Heart left ventricle (tissue), 16 donors: ENCODE measurements at regions not wholly inside any gene's neighbourhood (a gene's known extent, or its start where the extent isn't known, plus 50 kb on each side); places are given as distances from the start of the nearest gene placed in this dataset.

ENCODE experiments used
- ATAC-seq, 4 donors: fragments of 200-7000 bp; cut with Tn5 transposase; one replicate each; pipeline ENCODE4 v1.9.1; 2020 to 2022; ENCODE audit warnings: moderate library complexity in 4 of 4, mild to moderate bottlenecking in 3 of 4, moderate number of reproducible peaks in 1 of 4
- DNase-seq, 5 donors: peaks; one replicate each; pipeline ENCODE4 v3.0.0-alpha.2; 2020
- H3K27ac ChIP-seq, 12 donors: fragments of 200-600 bp; sonication (generic) in 4 of 12; one replicate each; pipeline versions ENCODE4 v1.5.0 to v1.8.0; 2016 to 2022; ENCODE audit warnings: mild to moderate bottlenecking in 2 of 12
- H3K27me3 ChIP-seq, 9 donors: fragments of 200-600 bp; sonication (generic) in 2 of 9; one replicate each; pipeline versions ENCODE4 v1.5.1 to v1.8.0; 2016 to 2022; ENCODE audit warnings: mild to moderate bottlenecking in 3 of 9
- H3K36me3 ChIP-seq, 9 donors: fragments of 200-600 bp; sonication (generic) in 2 of 9; one replicate each; pipeline versions ENCODE4 v1.5.0 to v1.8.0; 2018 to 2022; ENCODE audit warnings: mild to moderate bottlenecking in 2 of 9
- H3K4me1 ChIP-seq, 12 donors: fragments of 200-600 bp; sonication (generic) in 4 of 12; one replicate each; pipeline versions ENCODE4 v1.5.0 to v1.8.0; 2016 to 2022; ENCODE audit warnings: mild to moderate bottlenecking in 3 of 12
- H3K4me3 ChIP-seq, 12 donors: fragments of 200-600 bp; sonication (generic) in 4 of 12; one replicate each; pipeline versions ENCODE4 v1.5.0 to v1.8.0; 2017 to 2022; ENCODE audit warnings: mild to moderate bottlenecking in 9 of 12, moderate library complexity in 4 of 12
- H3K9me3 ChIP-seq, 12 donors: fragments of 200-600 bp; sonication (generic) in 4 of 12; one replicate each; pipeline versions ENCODE4 v1.5.0 to v1.8.0; 2016 to 2022; ENCODE audit warnings: mild to moderate bottlenecking in 1 of 12
- POLR2A ChIP-seq, 2 donors: fragments of 450-650 bp; IDR thresholded peaks; one replicate each; pipeline ENCODE4 v1.6.1; 2017; ENCODE audit warnings: antibody characterized with exemption in 2 of 2, mild to moderate bottlenecking in 2 of 2, moderate library complexity in 2 of 2
- whole genome bisulfite sequencing, 4 donors: extraction: QIAGEN DNeasy Blood & Tissue Kit in 2 of 4; methylation state at CpG; one replicate each; pipeline versions ENCODE4 v1.1.5 to v1.1.7; 2013 to 2018; 5-methylcytosine and 5-hydroxymethylcytosine counted together
- intact Hi-C, 10 donors: fragments of 100-400 bp; cut with DNase I; formaldehyde crosslinking; loops; one replicate each; pipeline versions ENCODE4 v1.11.1 to v1.14.2; 2022
- TF ChIP-seq, protein P1 (sequence below), 12 donors: fragments of 200-600 bp; sonication (generic) in 4 of 12; IDR thresholded peaks; one replicate each; pipeline versions ENCODE4 v1.5.0 to v1.8.0; 2018 to 2022; ENCODE audit warnings: antibody characterized with exemption in 12 of 12, mild to moderate bottlenecking in 5 of 12
- donor health status: ischemic (EF 13 %, LVEDD 7.1; RV severe dilation, severe dysfunction).
- donor health status: healthy with polysubstance abuse.
- donor health status: DM: no; HTN: yes; CAD: no.
- donor health status: DM: no; HTN: no; CAD: no.
- donor health status: ischemic (EF 25% LVEDD 6.9; RV normal size, moderate dysfunction).
- donor health status: ischemic (EF 25% LVEDD 5.7; RV mildly dilated, moderate dysfunction).
- donor health status: healthy.
- donor health status: DM: yes; HTN: yes; CAD: no.
- donor health status: ischemic (EF 35%, LVEDD 5.7; RV mildly dilated, moderate dysfunction).
- donor health status: nonischemic (EF 11% LVEDD 7.7; RV severe dilation, severe dysfunction).
- donor health status: DM: yes; HTN: yes; CAD: no.
- donor health status: PGD.
- donor health status: ischemic (EF 29% LVEDD 5.4; RV normal size, mild dysfunction).
- donor health status: nonischemic (EF 23%, LVEDD 6.1; RV moderate dilation, normal function).

DNA sequence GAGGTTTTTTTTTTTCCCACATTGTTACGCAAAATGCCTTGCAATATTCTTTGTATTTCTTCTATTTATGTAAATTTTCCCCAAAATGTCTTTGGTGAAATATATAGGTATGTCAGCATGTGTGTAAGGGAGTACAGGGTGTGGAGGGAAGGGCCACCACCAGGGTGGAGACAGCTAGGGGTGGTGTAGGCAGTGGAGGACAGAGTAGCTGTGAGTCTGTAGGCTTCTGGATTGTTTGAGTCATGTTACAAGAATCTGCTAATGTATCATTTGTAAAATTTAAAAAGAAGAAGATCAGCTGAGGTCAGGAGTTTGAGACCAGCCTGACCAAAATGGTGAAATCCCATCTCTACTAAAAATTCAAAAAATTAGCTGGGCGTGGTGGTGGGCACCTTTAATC, 175.5 kb downstream of the NXNL2 start:
- intact Hi-C loops = no loop called here
- DNase-seq (no peak), ATAC-seq (no peak)
- TF ChIP-seq POLR2A (IDR thresholded peaks at IDR 0.05) = no peak
- TF ChIP-seq, protein P1, sequence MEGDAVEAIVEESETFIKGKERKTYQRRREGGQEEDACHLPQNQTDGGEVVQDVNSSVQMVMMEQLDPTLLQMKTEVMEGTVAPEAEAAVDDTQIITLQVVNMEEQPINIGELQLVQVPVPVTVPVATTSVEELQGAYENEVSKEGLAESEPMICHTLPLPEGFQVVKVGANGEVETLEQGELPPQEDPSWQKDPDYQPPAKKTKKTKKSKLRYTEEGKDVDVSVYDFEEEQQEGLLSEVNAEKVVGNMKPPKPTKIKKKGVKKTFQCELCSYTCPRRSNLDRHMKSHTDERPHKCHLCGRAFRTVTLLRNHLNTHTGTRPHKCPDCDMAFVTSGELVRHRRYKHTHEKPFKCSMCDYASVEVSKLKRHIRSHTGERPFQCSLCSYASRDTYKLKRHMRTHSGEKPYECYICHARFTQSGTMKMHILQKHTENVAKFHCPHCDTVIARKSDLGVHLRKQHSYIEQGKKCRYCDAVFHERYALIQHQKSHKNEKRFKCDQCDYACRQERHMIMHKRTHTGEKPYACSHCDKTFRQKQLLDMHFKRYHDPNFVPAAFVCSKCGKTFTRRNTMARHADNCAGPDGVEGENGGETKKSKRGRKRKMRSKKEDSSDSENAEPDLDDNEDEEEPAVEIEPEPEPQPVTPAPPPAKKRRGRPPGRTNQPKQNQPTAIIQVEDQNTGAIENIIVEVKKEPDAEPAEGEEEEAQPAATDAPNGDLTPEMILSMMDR (IDR thresholded peaks at IDR 0.05) = no peak
- Histone ChIP-seq H3K4me3 (no peak overlapping the region), H3K9me3 (peaks cover 0 to 7% (median 0%) of the 10 kb centered on the region in 12 donors), H3K27ac (no peak overlapping the region), H3K36me3 (no peaks in the 10 kb centered on the region), H3K4me1 (no peaks in the 10 kb centered on the region), H3K27me3 (no peaks in the 10 kb centered on the region)
- WGBS, 4 donors = 88 to 97% (median 95%) methylated on average over 2 of the region's 2 CpGs

DNA sequence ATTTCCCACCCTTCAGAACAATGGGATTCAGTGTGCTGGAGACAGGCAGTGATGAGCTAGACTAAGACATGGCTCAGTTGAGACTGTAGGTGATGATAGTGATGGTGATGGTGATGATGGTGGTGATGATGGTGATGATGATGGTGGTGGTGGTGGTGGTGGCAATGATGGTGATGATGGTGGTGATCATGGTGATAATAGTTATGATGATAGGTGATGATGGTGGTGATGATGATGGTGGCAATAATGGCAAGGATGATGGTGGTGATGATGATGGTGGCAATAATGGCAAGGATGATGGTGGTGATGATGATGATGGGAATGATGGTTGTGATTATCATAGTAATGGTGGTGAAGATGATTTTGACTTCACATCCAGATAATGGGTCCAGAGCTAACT, 176.7 kb downstream of the NXNL2 start:
- ATAC-seq (no peak), DNase-seq (no peak)
- no peak overlapping the region for H3K4me3 ChIP-seq
- TF ChIP-seq POLR2A (IDR thresholded peaks at IDR 0.05) = no peak
- TF ChIP-seq, protein P1 (IDR thresholded peaks at IDR 0.05) = no peak
- H3K27me3 ChIP-seq = no peaks in the 10 kb centered on the region
- H3K9me3 ChIP-seq = peaks cover 0 to 13% (median 0%) of the 10 kb centered on the region in 12 donors
- no peak overlapping the region for H3K27ac ChIP-seq
- no peaks in the 10 kb centered on the region for H3K36me3 ChIP-seq
- intact Hi-C loops = no loop called here
- peaks cover 0 to 2% (median 0%) of the 10 kb centered on the region in 12 donors for H3K4me1 ChIP-seq

DNA sequence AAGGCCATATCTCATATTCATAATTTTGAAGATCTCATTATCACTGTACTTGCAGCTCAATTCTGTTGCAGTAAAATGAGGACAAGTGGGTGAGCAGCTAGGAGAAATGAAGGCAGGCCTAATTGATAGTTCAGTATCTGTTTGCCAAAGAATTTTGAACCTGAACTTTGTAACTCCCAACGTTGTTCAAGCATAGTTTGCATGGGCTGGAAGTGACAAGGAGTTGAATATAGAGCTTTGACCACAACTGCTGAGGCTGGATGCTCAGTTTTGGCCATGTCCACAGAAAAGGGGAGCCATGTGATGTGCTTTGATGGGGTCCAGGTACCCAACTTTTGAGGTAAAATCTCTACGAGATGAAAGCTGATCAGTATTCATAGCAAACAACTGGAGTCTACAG, 177.5 kb downstream of the NXNL2 start:
- Histone ChIP-seq H3K27me3 (no peaks in the 10 kb centered on the region), H3K9me3 (peaks cover 0 to 13% (median 0%) of the 10 kb centered on the region in 12 donors), H3K4me1 (peaks cover 0 to 5% (median 0%) of the 10 kb centered on the region in 12 donors), H3K4me3 (no peak overlapping the region), H3K36me3 (no peaks in the 10 kb centered on the region), H3K27ac (no peak overlapping the region)
- DNase-seq (no peak), ATAC-seq (no peak)
- TF ChIP-seq, protein P1 (IDR thresholded peaks at IDR 0.05) = no peak
- TF ChIP-seq POLR2A (IDR thresholded peaks at IDR 0.05) = no peak
- intact Hi-C loops = no loop called here
- WGBS, 4 donors = 85 to 87% (median 86%) methylated on average over 2 of the region's 2 CpGs

DNA sequence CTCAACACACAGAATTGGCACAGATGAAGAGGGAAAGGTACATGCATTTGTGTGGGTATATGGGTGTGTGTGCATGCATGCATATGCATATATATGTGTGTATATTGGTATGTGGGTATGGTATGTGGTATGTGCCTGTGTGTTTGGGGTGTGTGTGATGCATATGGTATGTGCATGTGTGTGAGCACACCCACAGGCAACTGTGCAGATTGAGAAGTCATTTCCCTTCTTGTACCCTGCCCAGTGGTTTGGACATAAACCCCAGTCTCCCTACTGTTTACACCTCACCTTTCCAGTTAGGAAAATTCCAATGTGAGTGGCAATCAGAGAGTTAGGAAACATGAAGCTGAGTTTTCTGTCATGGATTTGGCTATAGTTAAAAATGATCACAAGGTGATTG, 178.0 kb downstream of the NXNL2 start:
- peaks cover 0 to 13% (median 0%) of the 10 kb centered on the region in 12 donors for H3K9me3 ChIP-seq
- H3K27me3 ChIP-seq = no peaks in the 10 kb centered on the region
- no peak for TF ChIP-seq POLR2A (IDR thresholded peaks at IDR 0.05)
- TF ChIP-seq, protein P1 (IDR thresholded peaks at IDR 0.05) = no peak
- no peak for ATAC-seq
- no peak overlapping the region for H3K4me3 ChIP-seq
- H3K36me3 ChIP-seq = no peaks in the 10 kb centered on the region
- no peak overlapping the region for H3K27ac ChIP-seq
- intact Hi-C loops = no loop called here
- DNase-seq = no peak
- peaks cover 0 to 5% (median 0%) of the 10 kb centered on the region in 12 donors for H3K4me1 ChIP-seq
